Stimulated activated naive B cell treated with anti-CD40 and anti-IgM and Interleukin-4, amounts not matched to agents 10 μg/mL and 1 μg/mL and 100 μg/mL, for 72 hours (primary cell): ENCODE measurements at regions not wholly inside any gene's neighbourhood (a gene's known extent, or its start where the extent isn't known, plus 50 kb on each side); places are given as distances from the start of the nearest gene placed in this dataset.

Source experiments
- ATAC-seq, 2 donors: fragments of 150-1000 bp; cut with Tn5 transposase; replicated peaks; 2 replicates each; pipeline ENCODE4 v1.10.0; 2021; ENCODE audit warnings: moderate library complexity in 1 of 2
- DNase-seq: peaks from one replicate; pipeline ENCODE4 v3.0.0; 2021
- H3K27ac Mint-ChIP-seq: one replicate; pipeline ENCODE4 v1.8.0; 2022; ENCODE audit warnings: mild to moderate bottlenecking, mixed read lengths
- H3K27me3 Mint-ChIP-seq, 2 donors: one replicate each; pipeline ENCODE4 v1.8.0; 2022; ENCODE audit warnings: mixed read lengths in 2 of 2
- H3K36me3 Mint-ChIP-seq, 2 donors: one replicate each; pipeline ENCODE4 v1.8.0; 2022; ENCODE audit warnings: mixed read lengths in 2 of 2, mild to moderate bottlenecking in 1 of 2
- H3K4me1 Mint-ChIP-seq, 2 donors: one replicate each; pipeline ENCODE4 v1.8.0; 2022; ENCODE audit warnings: mixed read lengths in 2 of 2, mild to moderate bottlenecking in 1 of 2
- H3K4me3 Mint-ChIP-seq, 2 donors: one replicate each; pipeline ENCODE4 v1.8.0; 2022; ENCODE audit warnings: mild to moderate bottlenecking in 2 of 2, mixed read lengths in 2 of 2, moderate library complexity in 1 of 2
- H3K9me3 Mint-ChIP-seq, 2 donors: one replicate each; pipeline ENCODE4 v1.8.0; 2022; ENCODE audit warnings: mixed read lengths in 2 of 2, mild to moderate bottlenecking in 1 of 2

DNA sequence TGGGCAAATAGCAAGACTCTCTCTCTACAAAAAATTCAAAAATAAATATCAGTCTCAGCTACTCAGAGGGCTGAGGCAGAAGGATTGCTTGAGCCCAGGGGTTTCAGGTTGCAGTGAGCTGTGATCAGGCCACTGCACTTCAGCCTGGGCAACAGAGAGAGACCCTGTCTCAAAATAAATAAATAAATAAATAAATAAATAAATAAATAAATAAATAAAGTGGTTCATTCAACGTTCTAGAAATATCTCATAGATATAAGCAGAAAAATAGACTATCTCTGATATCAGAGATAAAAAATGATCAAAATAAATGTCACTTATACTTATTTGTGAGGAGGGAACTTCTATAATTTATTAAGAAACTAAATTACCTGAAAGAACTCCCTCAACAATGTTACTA, 480.9 kb downstream of the FBXO15 start:
- Mint-ChIP-seq H3K27me3 (no peaks in the 10 kb centered on the region), H3K36me3 (no peaks in the 10 kb centered on the region), H3K9me3 (no peaks in the 10 kb centered on the region), H3K27ac (no peak overlapping the region), H3K4me3 (no peak overlapping the region), H3K4me1 (no peaks in the 10 kb centered on the region)
- ATAC-seq (no peak), DNase-seq (no peak)

GRCh38 chr18:73664896-73665295, 482.7 kb downstream of the FBXO15 start:
- Mint-ChIP-seq H3K4me3 (no peak overlapping the region), H3K9me3 (no peaks in the 10 kb centered on the region), H3K27me3 (no peaks in the 10 kb centered on the region), H3K36me3 (no peaks in the 10 kb centered on the region), H3K4me1 (no peaks in the 10 kb centered on the region), H3K27ac (no peak overlapping the region)
- no peak for ATAC-seq
- DNase-seq, result no peak

GRCh38 chr18:73663581-73663980, 484.1 kb downstream of the FBXO15 start:
- no peak for ATAC-seq
- H3K4me1 Mint-ChIP-seq, result no peaks in the 10 kb centered on the region
- no peak overlapping the region for H3K27ac Mint-ChIP-seq
- no peak for DNase-seq
- H3K4me3 Mint-ChIP-seq, result no peak overlapping the region
- H3K27me3 Mint-ChIP-seq, result no peaks in the 10 kb centered on the region
- no peaks in the 10 kb centered on the region for H3K36me3 Mint-ChIP-seq
- H3K9me3 Mint-ChIP-seq, result no peaks in the 10 kb centered on the region

GRCh38 chr18:73662421-73662820, 485.2 kb downstream of the FBXO15 start:
- ATAC-seq, result no peak
- H3K36me3 Mint-ChIP-seq, result no peaks in the 10 kb centered on the region
- H3K27ac Mint-ChIP-seq, result no peak overlapping the region
- DNase-seq, result no peak
- no peaks in the 10 kb centered on the region for H3K27me3 Mint-ChIP-seq
- H3K9me3 Mint-ChIP-seq, result no peaks in the 10 kb centered on the region
- H3K4me1 Mint-ChIP-seq, result no peaks in the 10 kb centered on the region
- H3K4me3 Mint-ChIP-seq, result no peak overlapping the region

DNA sequence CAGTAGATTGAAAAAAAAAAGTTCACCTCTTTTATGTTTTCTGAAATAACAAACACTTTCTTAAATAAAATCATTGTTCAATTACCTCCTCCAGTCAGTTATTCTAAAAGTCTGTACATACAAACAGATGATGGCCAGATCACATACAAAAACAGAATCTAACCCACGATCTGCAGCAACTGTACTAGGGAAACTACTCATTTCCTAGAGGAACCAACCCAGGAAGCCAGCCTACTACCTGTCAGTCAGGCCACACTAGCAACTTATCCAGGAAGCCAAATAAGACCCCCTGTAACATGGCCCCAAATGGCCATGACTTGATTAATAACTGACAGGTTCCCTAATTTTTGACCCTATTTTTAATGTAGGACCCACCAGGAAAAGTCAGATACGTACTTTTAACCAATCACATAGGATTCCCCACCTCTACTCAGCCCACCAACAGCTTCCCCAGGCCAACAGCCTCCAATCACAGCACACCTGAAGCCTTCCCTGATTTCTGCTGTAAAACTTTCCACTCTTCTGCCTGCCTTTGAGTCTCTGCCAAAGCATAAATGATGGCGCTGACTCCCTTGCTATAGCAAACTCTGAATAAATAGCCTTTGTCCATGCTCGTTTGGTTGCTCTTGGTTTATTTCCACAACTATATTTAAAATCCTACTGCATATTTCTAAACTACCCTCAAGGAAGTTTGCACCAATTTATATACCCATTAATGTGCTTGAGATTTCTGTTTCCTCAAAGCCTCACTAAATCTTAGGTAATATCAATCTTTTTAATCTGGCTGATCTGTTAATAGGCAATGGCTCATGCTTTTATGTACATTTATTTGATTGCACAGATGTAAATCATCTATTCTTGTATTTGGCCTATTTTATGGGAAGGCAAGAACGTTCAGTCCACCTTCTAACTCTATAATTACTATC, 486.4 kb downstream of the FBXO15 start:
- no peak for ATAC-seq
- H3K36me3 Mint-ChIP-seq, result no peaks in the 10 kb centered on the region
- DNase-seq, result no peak
- no peaks in the 10 kb centered on the region for H3K9me3 Mint-ChIP-seq
- no peaks in the 10 kb centered on the region for H3K4me1 Mint-ChIP-seq
- H3K4me3 Mint-ChIP-seq, result no peak overlapping the region
- no peaks in the 10 kb centered on the region for H3K27me3 Mint-ChIP-seq
- H3K27ac Mint-ChIP-seq, result no peak overlapping the region

- H3K27me3 Mint-ChIP-seq, result no peaks in the 10 kb centered on the region
- DNase-seq, result no peak
- H3K9me3 Mint-ChIP-seq, result no peaks in the 10 kb centered on the region
- ATAC-seq, result no peak
- H3K4me3 Mint-ChIP-seq, result no peak overlapping the region
- H3K36me3 Mint-ChIP-seq, result no peaks in the 10 kb centered on the region
- H3K27ac Mint-ChIP-seq, result no peak overlapping the region
- no peaks in the 10 kb centered on the region for H3K4me1 Mint-ChIP-seq
Observed at GRCh38 chr18:73656691-73657090, 490.9 kb downstream of the FBXO15 start.

GRCh38 chr18:73653827-73654226, 493.8 kb downstream of the FBXO15 start:
- no peak for DNase-seq
- no peaks in the 10 kb centered on the region for H3K27me3 Mint-ChIP-seq
- no peaks in the 10 kb centered on the region for H3K9me3 Mint-ChIP-seq
- ATAC-seq, result no peak
- H3K36me3 Mint-ChIP-seq, result no peaks in the 10 kb centered on the region
- no peaks in the 10 kb centered on the region for H3K4me1 Mint-ChIP-seq
- H3K27ac Mint-ChIP-seq, result no peak overlapping the region
- no peak overlapping the region for H3K4me3 Mint-ChIP-seq

- Mint-ChIP-seq H3K27ac (no peak overlapping the region), H3K4me3 (no peak overlapping the region), H3K36me3 (no peaks in the 10 kb centered on the region), H3K27me3 (no peaks in the 10 kb centered on the region), H3K4me1 (no peaks in the 10 kb centered on the region), H3K9me3 (no peaks in the 10 kb centered on the region)
- ATAC-seq (no peak), DNase-seq (no peak)
Observed at GRCh38 chr18:73653251-73653650, 494.4 kb downstream of the FBXO15 start.

DNA sequence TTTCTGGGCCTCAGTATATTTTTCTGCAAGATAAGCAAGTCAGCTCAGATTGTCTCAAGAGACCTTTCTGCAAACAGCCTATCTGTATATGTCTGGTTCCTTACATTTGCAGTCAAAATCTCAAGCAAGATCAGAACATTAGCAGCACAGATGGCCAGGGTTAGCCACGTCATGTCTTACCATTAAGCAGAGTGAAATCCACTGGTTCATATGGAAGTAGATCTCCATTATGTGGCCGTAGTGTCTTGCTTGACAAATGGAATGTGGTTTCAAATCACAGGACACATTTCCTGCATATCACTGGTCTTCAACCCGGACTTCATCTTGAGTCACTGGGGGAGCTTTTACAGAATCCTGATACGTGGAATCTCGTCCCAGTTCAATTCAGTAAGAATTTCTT, 500.2 kb downstream of the FBXO15 start:
- ATAC-seq, result no peak
- Mint-ChIP-seq H3K4me1 (no peaks in the 10 kb centered on the region), H3K27ac (no peak overlapping the region), H3K4me3 (no peak overlapping the region), H3K27me3 (no peaks in the 10 kb centered on the region), H3K9me3 (no peaks in the 10 kb centered on the region), H3K36me3 (no peaks in the 10 kb centered on the region)
- no peak for DNase-seq

- Mint-ChIP-seq H3K36me3 (no peaks in the 10 kb centered on the region), H3K27me3 (no peaks in the 10 kb centered on the region), H3K4me1 (no peaks in the 10 kb centered on the region), H3K27ac (no peak overlapping the region), H3K4me3 (no peak overlapping the region), H3K9me3 (no peaks in the 10 kb centered on the region)
- DNase-seq (no peak), ATAC-seq (no peak)
Observed at GRCh38 chr18:73646772-73647171, 500.9 kb downstream of the FBXO15 start.

- no peaks in the 10 kb centered on the region for H3K27me3 Mint-ChIP-seq
- H3K9me3 Mint-ChIP-seq, result no peaks in the 10 kb centered on the region
- no peak overlapping the region for H3K4me3 Mint-ChIP-seq
- DNase-seq (no peak), ATAC-seq (no peak)
- H3K36me3 Mint-ChIP-seq, result no peaks in the 10 kb centered on the region
- no peaks in the 10 kb centered on the region for H3K4me1 Mint-ChIP-seq
- H3K27ac Mint-ChIP-seq, result no peak overlapping the region
Observed at GRCh38 chr18:73646196-73646595, 501.4 kb downstream of the FBXO15 start.

DNA sequence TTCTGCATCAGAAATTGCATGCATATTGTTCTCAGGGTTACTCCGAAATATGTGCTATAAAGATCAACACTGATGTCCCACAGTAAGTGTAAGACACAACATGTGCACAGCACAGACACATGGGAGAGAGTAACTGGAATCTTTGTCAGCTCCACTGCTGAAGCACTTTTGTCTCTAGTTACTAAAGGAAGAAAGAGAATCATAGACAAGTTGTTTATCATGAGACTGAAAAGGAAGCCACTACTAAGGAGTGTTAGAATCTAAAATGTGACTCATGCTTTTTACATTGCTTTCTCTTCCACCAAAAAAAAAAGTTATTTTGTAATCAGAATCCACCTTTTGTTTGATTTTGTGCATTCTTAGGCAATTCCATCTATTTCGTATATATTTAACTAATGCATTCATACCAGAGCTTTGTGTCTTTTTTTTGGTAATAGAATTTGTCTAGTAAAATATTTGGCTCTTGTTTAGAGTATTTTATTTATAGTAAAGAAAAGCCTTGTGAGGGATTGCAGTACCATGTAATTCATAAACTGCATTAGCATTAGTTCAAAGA, 502.4 kb downstream of the FBXO15 start:
- Mint-ChIP-seq H3K36me3 (no peaks in the 10 kb centered on the region), H3K4me3 (no peak overlapping the region), H3K9me3 (no peaks in the 10 kb centered on the region), H3K27ac (no peak overlapping the region), H3K27me3 (no peaks in the 10 kb centered on the region), H3K4me1 (no peaks in the 10 kb centered on the region)
- ATAC-seq (no peak), DNase-seq (no peak)

DNA sequence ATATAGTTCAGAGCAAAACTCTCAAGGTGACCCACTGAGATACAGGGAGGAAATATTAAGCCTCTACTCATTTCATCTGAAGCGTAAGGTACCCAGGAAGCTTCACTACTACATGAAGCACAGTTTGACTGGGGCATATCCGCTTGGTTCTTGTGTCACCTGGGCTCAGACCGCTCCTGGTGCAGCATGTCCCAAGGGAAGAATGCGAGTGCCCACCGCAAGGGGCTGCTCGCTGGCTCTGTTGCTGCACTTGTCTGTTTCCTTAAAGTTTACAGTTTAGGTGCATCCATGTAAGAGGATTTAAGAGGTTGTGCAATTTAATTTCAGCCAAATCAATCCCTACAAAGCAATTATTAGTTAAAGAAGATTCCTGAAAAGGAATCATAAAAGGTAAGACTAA, 507.8 kb downstream of the FBXO15 start:
- no peak overlapping the region for H3K4me3 Mint-ChIP-seq
- no peak for ATAC-seq
- no peak for DNase-seq
- H3K4me1 Mint-ChIP-seq, result no peaks in the 10 kb centered on the region
- H3K36me3 Mint-ChIP-seq, result no peaks in the 10 kb centered on the region
- H3K27ac Mint-ChIP-seq, result no peak overlapping the region
- H3K9me3 Mint-ChIP-seq, result no peaks in the 10 kb centered on the region
- H3K27me3 Mint-ChIP-seq, result no peaks in the 10 kb centered on the region

DNA sequence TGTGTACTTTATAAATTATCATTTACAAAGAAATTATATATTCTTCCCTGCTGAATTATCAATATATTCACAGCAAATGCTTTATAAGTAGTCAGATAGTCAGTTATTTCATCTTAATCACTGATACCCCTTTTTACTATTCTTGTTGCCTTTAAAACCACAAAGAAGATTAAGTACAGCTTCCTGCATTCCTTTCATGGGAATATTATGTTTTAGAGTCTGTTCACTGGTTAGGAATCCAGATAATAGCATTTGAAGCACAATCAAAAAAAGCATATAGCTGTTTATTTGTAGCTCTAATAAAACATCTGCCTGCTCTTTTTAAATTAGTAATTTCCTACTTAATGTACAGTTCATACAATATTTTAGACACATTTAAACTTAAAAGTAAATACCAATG, 508.9 kb downstream of the FBXO15 start:
- Mint-ChIP-seq H3K9me3 (no peaks in the 10 kb centered on the region), H3K27me3 (no peaks in the 10 kb centered on the region), H3K27ac (no peak overlapping the region), H3K4me1 (no peaks in the 10 kb centered on the region), H3K4me3 (no peak overlapping the region), H3K36me3 (no peaks in the 10 kb centered on the region)
- DNase-seq, result no peak
- ATAC-seq, result no peak

- no peak for DNase-seq
- H3K4me3 Mint-ChIP-seq, result no peak overlapping the region
- H3K27ac Mint-ChIP-seq, result no peak overlapping the region
Observed at GRCh38 chr18:73636355-73636754, 511.3 kb downstream of the FBXO15 start.

More at GRCh38 chr18:73636355-73636754, 511.3 kb downstream of the FBXO15 start:
- Mint-ChIP-seq H3K36me3 (no peaks in the 10 kb centered on the region), H3K27me3 (no peaks in the 10 kb centered on the region), H3K4me1 (no peaks in the 10 kb centered on the region), H3K9me3 (no peaks in the 10 kb centered on the region)
- no peak for ATAC-seq
